Mucosa of rectum (tissue), 2 donors: ENCODE measurements at regions not wholly inside any gene's neighbourhood (a gene's known extent, or its start where the extent isn't known, plus 50 kb on each side); places are given as distances from the start of the nearest gene placed in this dataset.

ENCODE experiments used
- H3K27ac ChIP-seq, 2 donors: one replicate each; pipeline ENCODE4 v1.7.0; 2013; ENCODE audit warnings: inconsistent platforms in 2 of 2, low read depth in 2 of 2, low read length in 2 of 2
- H3K27me3 ChIP-seq, 2 donors: one replicate each; pipeline ENCODE4 v1.7.0; 2013; ENCODE audit warnings: low read length in 2 of 2; ENCODE audit not compliant: control insufficient read depth in 2 of 2, insufficient read depth in 2 of 2
- H3K36me3 ChIP-seq, 2 donors: one replicate each; pipeline ENCODE4 v1.7.0; 2013; ENCODE audit warnings: low read length in 2 of 2; ENCODE audit not compliant: control insufficient read depth in 2 of 2, insufficient read depth in 2 of 2
- H3K4me1 ChIP-seq, 2 donors: one replicate each; pipeline ENCODE4 v1.7.0; 2013; ENCODE audit warnings: low read length in 2 of 2, mild to moderate bottlenecking in 1 of 2; ENCODE audit not compliant: control insufficient read depth in 2 of 2, insufficient read depth in 2 of 2
- H3K4me3 ChIP-seq, 2 donors: one replicate each; pipeline ENCODE4 v1.7.0; 2013; ENCODE audit warnings: low read length in 2 of 2
- H3K9ac ChIP-seq, 2 donors: one replicate each; pipeline ENCODE4 v1.7.0; 2013; ENCODE audit warnings: low read length in 2 of 2, low read depth in 1 of 2, mild to moderate bottlenecking in 1 of 2
- H3K9me3 ChIP-seq, 2 donors: one replicate each; pipeline ENCODE4 v1.7.0; 2013; ENCODE audit warnings: low read length in 2 of 2; ENCODE audit not compliant: control insufficient read depth in 2 of 2
- donor health status: healthy.
- donor health status: Normal muscosa, but diverticular disease.

DNA sequence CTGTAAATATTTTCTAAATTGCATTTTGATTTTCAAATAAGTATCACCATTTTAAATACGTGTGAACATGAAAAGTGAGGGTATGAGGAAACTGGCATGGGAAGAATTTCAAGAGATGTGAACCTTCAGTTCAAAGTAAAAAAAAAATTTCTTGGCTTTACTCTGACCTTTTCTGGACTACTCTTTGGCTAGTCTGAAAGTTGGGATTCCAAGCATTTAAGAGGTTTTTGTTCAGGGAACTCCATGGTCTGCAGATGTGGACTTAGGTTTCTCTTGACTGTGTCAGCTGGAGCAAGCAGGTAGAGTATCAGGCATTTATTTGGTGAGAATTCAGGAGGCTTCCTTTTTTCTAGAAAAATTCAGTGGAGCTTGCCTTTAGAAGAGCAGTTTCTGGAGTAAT lies 311.6 kb downstream of the LRIG3 start:
- no peak overlapping the region for H3K4me3 ChIP-seq
- peaks cover 0 to 2% of the 10 kb centered on the region in 2 donors for H3K27me3 ChIP-seq
- no peak overlapping the region for H3K27ac ChIP-seq
- no peaks in the 10 kb centered on the region for H3K9me3 ChIP-seq
- no peaks in the 10 kb centered on the region for H3K4me1 ChIP-seq
- H3K9ac ChIP-seq, result no peak overlapping the region
- H3K36me3 ChIP-seq, result no peaks in the 10 kb centered on the region

DNA sequence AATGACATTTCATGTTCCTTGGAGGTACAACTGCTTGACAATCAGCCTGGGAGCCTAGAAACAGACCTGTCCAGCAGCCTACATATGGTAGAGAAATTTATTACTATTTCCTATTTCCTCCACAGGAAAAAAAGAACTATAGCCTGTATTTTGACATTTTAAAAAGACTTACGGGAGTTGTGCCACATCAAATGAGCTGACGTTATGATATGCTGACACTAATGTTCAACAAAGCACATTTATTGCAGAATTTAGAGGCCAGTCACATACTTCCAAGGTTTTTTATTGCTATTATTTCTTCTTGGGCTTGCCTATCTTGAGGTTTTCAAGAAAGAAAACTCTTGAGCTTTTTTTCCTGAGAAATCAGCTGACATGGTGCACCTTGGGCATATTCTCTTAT lies 305.3 kb downstream of the LRIG3 start:
- peaks cover 0 to 2% of the 10 kb centered on the region in 2 donors for H3K27me3 ChIP-seq
- no peak overlapping the region for H3K4me3 ChIP-seq
- no peak overlapping the region for H3K27ac ChIP-seq
- H3K9me3 ChIP-seq, result no peaks in the 10 kb centered on the region
- H3K4me1 ChIP-seq, result no peaks in the 10 kb centered on the region
- H3K36me3 ChIP-seq, result no peaks in the 10 kb centered on the region
- no peak overlapping the region for H3K9ac ChIP-seq

DNA sequence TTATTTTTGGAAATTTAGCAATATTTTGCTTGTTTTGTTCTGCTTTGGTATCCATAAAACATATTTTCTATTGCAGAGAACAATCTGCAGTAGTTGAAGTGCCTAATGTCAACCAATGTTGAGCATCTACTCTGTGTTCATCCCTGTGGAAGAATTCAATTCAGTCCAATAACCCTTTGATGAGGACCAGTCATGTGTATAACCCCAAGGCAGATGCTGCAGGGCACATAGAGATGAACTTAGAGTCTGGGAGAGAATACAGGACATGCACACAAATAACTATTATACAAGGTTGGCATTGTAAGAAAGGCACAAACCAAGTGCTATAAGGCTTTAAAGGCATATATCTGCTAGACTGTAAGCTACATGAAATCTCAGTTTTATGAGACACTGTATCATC lies 304.7 kb downstream of the LRIG3 start:
- Histone ChIP-seq H3K4me3 (no peak overlapping the region), H3K27ac (no peak overlapping the region), H3K36me3 (no peaks in the 10 kb centered on the region), H3K4me1 (no peaks in the 10 kb centered on the region), H3K27me3 (peaks cover 0 to 2% of the 10 kb centered on the region in 2 donors), H3K9me3 (no peaks in the 10 kb centered on the region), H3K9ac (no peak overlapping the region)

DNA sequence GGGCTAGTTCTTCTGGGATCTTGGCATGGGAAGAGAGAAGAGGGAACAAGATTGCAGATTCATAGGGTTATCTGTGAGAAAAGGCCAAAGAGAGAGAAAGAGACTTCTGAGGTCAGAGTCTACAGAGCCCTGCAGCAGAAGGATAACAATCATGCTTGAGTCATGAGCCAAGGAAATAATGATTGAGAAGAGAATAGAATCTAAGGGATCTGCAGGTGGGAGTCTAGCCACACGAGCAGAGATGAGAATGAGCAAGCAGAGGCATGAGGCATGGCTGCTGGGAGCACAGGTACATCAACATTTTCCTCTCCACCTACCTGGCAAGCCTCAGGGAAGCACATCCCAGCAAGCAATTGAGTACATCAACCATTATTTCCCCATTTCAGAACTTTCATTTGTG lies 303.7 kb downstream of the LRIG3 start:
- Histone ChIP-seq H3K9ac (no peak overlapping the region), H3K36me3 (no peaks in the 10 kb centered on the region), H3K27me3 (no peaks in the 10 kb centered on the region), H3K9me3 (no peaks in the 10 kb centered on the region), H3K27ac (no peak overlapping the region), H3K4me1 (no peaks in the 10 kb centered on the region), H3K4me3 (no peak overlapping the region)

DNA sequence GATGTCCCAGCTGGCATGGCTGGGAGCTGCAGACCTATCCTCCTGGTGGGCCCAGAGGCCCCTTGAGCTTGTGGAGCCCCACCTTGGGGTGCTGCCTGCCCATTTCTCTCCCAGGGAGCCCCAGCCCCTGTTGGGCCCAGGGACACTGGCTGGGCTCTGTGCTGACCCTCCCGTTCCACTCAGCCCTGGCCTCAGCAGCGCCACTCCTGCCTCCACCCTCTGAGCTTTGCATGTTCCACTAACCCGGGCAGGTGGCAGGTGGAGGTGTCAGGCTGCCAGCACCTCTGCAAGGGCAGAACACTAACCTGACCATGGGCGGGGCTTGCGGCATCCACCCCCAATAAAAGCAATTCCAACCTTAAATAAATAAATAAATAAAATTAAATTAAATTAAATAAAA lies 299.2 kb downstream of the LRIG3 start:
- Histone ChIP-seq H3K9me3 (no peaks in the 10 kb centered on the region), H3K27ac (no peak overlapping the region), H3K9ac (no peak overlapping the region), H3K4me1 (no peaks in the 10 kb centered on the region), H3K4me3 (no peak overlapping the region), H3K36me3 (no peaks in the 10 kb centered on the region), H3K27me3 (no peaks in the 10 kb centered on the region)

DNA sequence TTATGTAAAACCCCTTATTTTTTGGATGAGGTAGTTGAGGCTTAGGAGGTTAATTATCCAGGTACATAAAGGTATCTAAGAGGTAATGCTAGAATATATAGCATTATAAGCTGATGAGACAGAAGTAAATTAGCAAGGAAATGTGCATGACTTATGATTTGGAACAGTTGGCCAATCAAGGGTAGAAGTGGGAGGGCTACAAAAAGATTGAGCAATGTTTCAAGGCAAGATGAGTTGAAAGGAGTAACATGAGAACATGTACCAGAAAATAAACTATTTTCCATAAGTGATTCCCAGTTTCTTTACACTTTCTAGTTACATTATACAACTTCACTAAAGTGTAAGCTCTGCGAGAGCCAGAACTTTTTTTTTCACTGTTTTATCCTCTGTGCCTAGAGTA lies 290.9 kb downstream of the LRIG3 start:
- Histone ChIP-seq H3K4me3 (no peak overlapping the region), H3K9ac (no peak overlapping the region), H3K36me3 (no peaks in the 10 kb centered on the region), H3K4me1 (no peaks in the 10 kb centered on the region), H3K27me3 (no peaks in the 10 kb centered on the region), H3K27ac (no peak overlapping the region), H3K9me3 (no peaks in the 10 kb centered on the region)

DNA sequence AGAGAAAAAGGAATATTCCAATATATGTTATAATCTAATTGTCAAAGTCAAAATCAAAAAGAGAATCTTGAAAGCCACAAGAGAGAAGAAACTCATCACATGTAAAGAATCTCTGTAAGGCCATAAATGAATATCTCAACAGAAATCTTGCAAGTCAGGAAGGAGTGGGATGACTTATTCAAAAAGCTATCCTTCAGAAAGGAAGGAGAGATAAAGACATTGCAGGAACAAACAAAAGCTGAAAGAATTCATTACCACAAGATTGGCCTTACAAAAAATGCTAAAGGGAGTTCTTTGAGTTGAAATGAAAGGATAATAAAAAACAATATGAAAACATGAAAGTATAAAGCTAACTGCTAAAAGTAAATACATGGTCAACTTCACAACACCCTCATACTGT lies 286.8 kb downstream of the LRIG3 start:
- H3K27ac ChIP-seq, result no peak overlapping the region
- H3K36me3 ChIP-seq, result no peaks in the 10 kb centered on the region
- no peaks in the 10 kb centered on the region for H3K4me1 ChIP-seq
- H3K4me3 ChIP-seq, result no peak overlapping the region
- H3K9ac ChIP-seq, result no peak overlapping the region
- H3K9me3 ChIP-seq, result no peaks in the 10 kb centered on the region
- no peaks in the 10 kb centered on the region for H3K27me3 ChIP-seq

DNA sequence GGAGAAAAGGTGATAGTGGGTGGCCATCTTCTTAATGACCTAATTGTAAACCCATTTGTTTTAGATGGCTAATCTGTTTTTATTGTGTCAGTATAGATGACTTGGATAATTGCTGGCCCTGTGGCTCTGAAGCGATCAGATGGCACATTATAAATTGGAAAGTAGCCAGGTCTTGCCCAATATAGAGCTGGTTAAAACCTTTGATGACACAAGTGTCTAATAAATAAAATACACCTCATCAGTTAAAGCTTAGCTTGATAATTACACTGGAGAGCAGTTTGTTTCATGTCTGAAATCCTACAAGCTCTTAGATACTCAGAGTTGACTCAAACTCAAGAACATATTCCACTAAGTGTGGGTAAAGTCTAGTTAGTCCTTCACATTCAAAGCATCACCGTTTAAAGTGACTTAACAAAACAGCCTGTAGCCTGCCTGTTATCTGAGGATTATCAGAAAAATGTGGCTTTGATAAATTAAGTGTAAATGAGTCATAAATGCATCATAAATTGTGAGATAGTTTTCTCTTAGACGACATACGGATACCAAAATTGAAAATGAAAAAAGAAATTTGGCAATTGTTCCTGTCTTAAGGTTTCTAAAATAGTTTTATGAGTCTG lies 280.9 kb downstream of the LRIG3 start:
- no peaks in the 10 kb centered on the region for H3K27me3 ChIP-seq
- H3K27ac ChIP-seq, result no peak overlapping the region
- no peaks in the 10 kb centered on the region for H3K9me3 ChIP-seq
- H3K9ac ChIP-seq, result no peak overlapping the region
- no peak overlapping the region for H3K4me3 ChIP-seq
- no peaks in the 10 kb centered on the region for H3K4me1 ChIP-seq
- no peaks in the 10 kb centered on the region for H3K36me3 ChIP-seq

DNA sequence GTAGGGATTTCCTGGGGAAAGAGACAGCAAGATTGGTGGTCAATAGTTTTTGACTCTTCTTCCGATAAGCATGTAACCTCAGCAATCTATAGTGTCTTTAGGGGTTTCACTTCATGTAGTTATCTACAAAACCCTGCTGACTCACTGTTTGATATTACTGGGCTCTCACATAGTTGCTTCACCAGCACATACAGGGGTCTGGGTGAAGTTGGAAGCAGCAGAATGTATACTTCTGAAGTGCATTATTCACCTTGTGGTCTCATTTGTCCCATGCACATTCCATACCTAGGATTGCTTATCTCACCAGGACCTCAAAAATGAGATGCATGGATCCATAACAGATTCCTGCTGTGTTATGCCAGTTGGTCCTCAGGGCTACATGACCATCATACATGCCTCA lies 280.0 kb downstream of the LRIG3 start:
- Histone ChIP-seq H3K4me1 (no peaks in the 10 kb centered on the region), H3K27me3 (no peaks in the 10 kb centered on the region), H3K9ac (no peak overlapping the region), H3K36me3 (no peaks in the 10 kb centered on the region), H3K4me3 (no peak overlapping the region), H3K27ac (no peak overlapping the region), H3K9me3 (no peaks in the 10 kb centered on the region)

DNA sequence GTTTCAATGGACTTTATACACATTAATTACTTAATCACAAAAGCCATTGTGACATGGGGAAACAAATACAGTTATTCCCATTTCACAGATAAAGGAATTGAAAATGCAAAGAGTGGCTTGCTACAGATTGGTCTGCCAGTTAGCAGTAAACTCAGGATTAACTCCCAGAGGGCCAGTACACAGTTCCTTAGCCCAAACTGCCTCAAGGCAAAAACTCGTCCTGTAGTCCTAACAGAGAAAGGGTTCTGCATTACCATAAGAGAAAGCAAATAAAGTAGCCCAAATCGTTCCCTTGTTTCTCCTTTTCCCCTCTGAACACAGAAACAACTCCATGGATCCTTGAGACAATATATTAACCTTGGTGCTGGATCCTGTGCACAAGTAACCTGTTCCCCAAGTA lies 274.4 kb downstream of the LRIG3 start:
- H3K27me3 ChIP-seq, result no peaks in the 10 kb centered on the region
- H3K27ac ChIP-seq, result no peak overlapping the region
- no peaks in the 10 kb centered on the region for H3K9me3 ChIP-seq
- no peaks in the 10 kb centered on the region for H3K4me1 ChIP-seq
- no peak overlapping the region for H3K4me3 ChIP-seq
- H3K9ac ChIP-seq, result no peak overlapping the region
- H3K36me3 ChIP-seq, result no peaks in the 10 kb centered on the region

DNA sequence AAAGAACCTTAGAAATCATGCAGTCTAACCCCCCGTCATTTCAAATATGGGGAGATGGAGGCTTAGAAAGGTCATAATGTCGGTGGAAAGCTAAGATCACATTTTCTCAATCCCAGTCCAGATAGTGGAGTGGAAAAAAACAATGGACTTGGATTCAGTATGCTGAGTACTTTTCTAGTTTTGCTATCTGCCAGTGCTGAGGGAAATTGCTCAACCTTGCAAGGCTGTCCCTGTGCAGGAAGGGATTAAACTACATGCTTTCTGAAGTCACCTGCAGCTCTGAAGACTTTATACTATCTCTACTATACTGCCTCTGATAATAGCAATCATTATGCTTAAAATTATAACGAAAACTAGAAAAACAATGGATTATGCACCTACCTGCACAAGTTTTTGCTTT lies 272.8 kb downstream of the LRIG3 start:
- Histone ChIP-seq H3K9ac (no peak overlapping the region), H3K27me3 (no peaks in the 10 kb centered on the region), H3K4me3 (no peak overlapping the region), H3K27ac (no peak overlapping the region), H3K9me3 (no peaks in the 10 kb centered on the region), H3K4me1 (no peaks in the 10 kb centered on the region), H3K36me3 (no peaks in the 10 kb centered on the region)
